HepG2 (cell line): ENCODE measurements at regions not wholly inside any gene's neighbourhood (a gene's known extent, or its start where the extent isn't known, plus 50 kb on each side); places are given as distances from the start of the nearest gene placed in this dataset.

Source experiments
- ATAC-seq: fragments of 200-7000 bp; cut with Tn5 transposase; 3 replicates; pipeline ENCODE4 v1.9.1; 2020; ENCODE audit warnings: mild to moderate bottlenecking, moderate library complexity
- BruUV-seq: library from RNA; stranded (reverse); fragments of 400-500 nt; replicated peaks from 2 replicates; lab custom pipeline; 2021; lab: Mats Ljungman, UMichigan
- CTCF ChIA-PET: fragments of 300-600 bp; formaldehyde crosslinking; extraction: SDS; loops from one replicate; lab custom pipeline; 2021; ENCODE audit warnings: low total read pairs, inconsistent platforms, low intra/inter-chr PET ratio; lab: Yijun Ruan, JAX
- POLR2A ChIA-PET: fragments of 350-600 bp; sonication (Branson Sonifier 250); formaldehyde crosslinking; loops from one replicate; lab custom pipeline; 2020; ENCODE audit warnings: antibody characterized with exemption, inconsistent platforms; lab: Yijun Ruan, JAX
- DNase-seq: peaks from one replicate; pipeline ENCODE4 v3.0.0-alpha.2; 2015; ENCODE audit warnings: low spot score
- FAIRE-seq: peaks from 3 replicates; lab custom pipeline; 2011; peaks lifted over from hg19 to GRCh38; lab: Jason Lieb, UNC
- H2AFZ ChIP-seq: one replicate; pipeline ENCODE4 v1.6.1; 2011; ENCODE audit warnings: low read length, inconsistent platforms
- H3K27ac ChIP-seq: fragments of 300-600 bp; 3 replicates; pipeline ENCODE4 v1.8.0; 2011; ENCODE audit warnings: mixed run types, mild to moderate bottlenecking, mixed read lengths, low read length, inconsistent platforms; ENCODE audit not compliant: insufficient read depth; ENCODE audit errors: extremely low read length
- H3K27me3 ChIP-seq, 2 experiments: fragments of 200-600 bp in 1 of 2; 2 replicates in 1 of 2; 3 replicates in 1 of 2; pipeline versions ENCODE4 v1.6.0 to v1.8.0; 2011; ENCODE audit warnings: low read length in 2 of 2, mild to moderate bottlenecking in 2 of 2, moderate library complexity in 2 of 2, inconsistent platforms in 1 of 2; ENCODE audit not compliant: insufficient read depth in 2 of 2, control insufficient read depth in 1 of 2
- H3K36me3 ChIP-seq, 2 experiments: fragments of 200-600 bp in 1 of 2; replicated peaks in 1 of 2; 2 replicates in 1 of 2; 3 replicates in 1 of 2; pipeline versions ENCODE4 v1.5.1 to v1.8.0; 2011; ENCODE audit warnings: low read length in 2 of 2, inconsistent platforms in 1 of 2; ENCODE audit not compliant: insufficient read depth in 2 of 2, control insufficient read depth in 1 of 2
- H3K4me1 ChIP-seq: 2 replicates; pipeline ENCODE4 v1.5.1; 2012; ENCODE audit warnings: low read length, inconsistent platforms; ENCODE audit not compliant: insufficient read depth
- H3K4me2 ChIP-seq: 2 replicates; pipeline ENCODE4 v1.6.0; 2011; ENCODE audit warnings: low read depth, low read length, inconsistent platforms
- H3K4me3 ChIP-seq, 3 experiments: fragments of 200-600 bp in 1 of 3; sonication (generic), shearing (Covaris generic) in 1 of 3; replicated peaks in 1 of 3; 2 replicates each; pipeline ENCODE4 v1.5.1; 2011 to 2016; ENCODE audit warnings: low read length in 3 of 3, inconsistent platforms in 2 of 3, low read depth in 2 of 3, mild to moderate bottlenecking in 2 of 3, control low read depth in 1 of 3, mixed read lengths in 1 of 3; ENCODE audit not compliant: insufficient read depth in 1 of 3
- H3K79me2 ChIP-seq: one replicate; pipeline ENCODE4 v1.6.1; 2011; ENCODE audit warnings: low read length, inconsistent platforms; ENCODE audit not compliant: insufficient read depth
- H3K9ac ChIP-seq: 2 replicates; pipeline ENCODE4 v1.6.0; 2011; ENCODE audit warnings: mild to moderate bottlenecking, low read depth, low read length, inconsistent platforms; ENCODE audit not compliant: insufficient read depth
- H3K9me3 ChIP-seq: 2 replicates; pipeline ENCODE4 v1.5.1; 2012; ENCODE audit warnings: mild to moderate bottlenecking, low read length
- H4K20me1 ChIP-seq: 2 replicates; pipeline ENCODE4 v1.6.0; 2011; ENCODE audit warnings: inconsistent platforms, mild to moderate bottlenecking, low read length, moderate library complexity; ENCODE audit not compliant: insufficient read depth
- BRD4 ChIP-seq: sonication (generic); formaldehyde crosslinking; IDR thresholded peaks from 2 replicates; pipeline ENCODE4 v1.4.0; 2020; ENCODE audit warnings: missing genetic modification reagents
- FOSL1 ChIP-seq: sonication (generic); formaldehyde crosslinking; IDR thresholded peaks from 2 replicates; pipeline ENCODE4 v1.9.0; 2021; ENCODE audit warnings: missing genetic modification reagents, borderline replicate concordance
- FUBP1 ChIP-seq: sonication (generic); formaldehyde crosslinking; IDR thresholded peaks from 2 replicates; pipeline ENCODE4 v1.5.1; 2020; ENCODE audit warnings: missing genetic modification reagents, mild to moderate bottlenecking, borderline replicate concordance
- HNRNPK ChIP-seq: fragments of 200-400 bp; formaldehyde crosslinking; IDR thresholded peaks from 2 replicates; pipeline ENCODE4 v1.6.1; 2018; ENCODE audit warnings: low read length, low read depth, moderate library complexity, mild to moderate bottlenecking; ENCODE audit not compliant: poor library complexity, severe bottlenecking
- NFYC ChIP-seq: IDR thresholded peaks from 2 replicates; pipeline ENCODE4 v1.6.1; 2016; ENCODE audit warnings: missing genetic modification reagents, missing compliant biosample characterization
- SALL2 ChIP-seq: sonication (generic); formaldehyde crosslinking; IDR thresholded peaks from 2 replicates; pipeline ENCODE4 v1.8.1; 2023; ENCODE audit warnings: mild to moderate bottlenecking, missing genetic modification reagents, inconsistent platforms
- SRY ChIP-seq: sonication (generic); formaldehyde crosslinking; IDR thresholded peaks from 2 replicates; pipeline ENCODE4 v1.8.0; 2022; ENCODE audit warnings: mild to moderate bottlenecking, missing genetic modification reagents
- ZNF224 ChIP-seq: sonication (generic); formaldehyde crosslinking; IDR thresholded peaks from 2 replicates; pipeline ENCODE4 v1.5.0; 2020; ENCODE audit warnings: mild to moderate bottlenecking, missing genetic modification reagents
- ZNF564 ChIP-seq: sonication (generic); formaldehyde crosslinking; IDR thresholded peaks from 2 replicates; pipeline ENCODE4 v1.8.1; 2023; ENCODE audit warnings: mild to moderate bottlenecking, missing genetic modification reagents
- ZNF766 ChIP-seq: sonication (generic); formaldehyde crosslinking; IDR thresholded peaks from 2 replicates; pipeline ENCODE4 v1.5.0; 2020; ENCODE audit warnings: missing genetic modification reagents, borderline replicate concordance
- WGBS: methylation state at CpG from one replicate; pipeline ENCODE4 v1.1.6; 2017; ENCODE audit warnings: low lambda C conversion rate; 5-methylcytosine and 5-hydroxymethylcytosine counted together
- in situ Hi-C: cut with HindIII; loops from 2 replicates; pipeline ENCODE4 v1.10.0; 2017; ENCODE audit warnings: low pct_unique_long_range_greater_than_20kb; ENCODE audit not compliant: extremely low pct_ligation_motif_present
- intact Hi-C: fragments of 100-400 bp; cut with micrococcal nuclease; formaldehyde crosslinking; loops from one replicate; pipeline ENCODE4 v1.10.0; 2022; ENCODE audit not compliant: unreplicated experiment
- TF ChIP-seq, protein P1 (sequence below): sonication (generic); formaldehyde crosslinking; IDR thresholded peaks from 2 replicates; pipeline ENCODE4 v1.9.0; 2022; ENCODE audit warnings: low read depth, missing genetic modification reagents
- TF ChIP-seq, protein P2 (sequence below): sonication (generic); formaldehyde crosslinking; IDR thresholded peaks from 2 replicates; pipeline ENCODE4 v1.4.0; 2020; ENCODE audit warnings: missing genetic modification reagents, borderline replicate concordance
- TF ChIP-seq, protein P3 (sequence below): sonication (generic); formaldehyde crosslinking; conservative IDR thresholded peaks from 2 replicates; pipeline ENCODE4 v1.4.0; 2020; ENCODE audit warnings: missing genetic modification reagents
- TF ChIP-seq, protein P4 (sequence below): sonication (generic); formaldehyde crosslinking; IDR thresholded peaks from 2 replicates; pipeline ENCODE4 v1.5.0; 2020; ENCODE audit warnings: mild to moderate bottlenecking, missing genetic modification reagents, borderline replicate concordance

GRCh38 chr11:128326791-128327190, 260.6 kb downstream of the ETS1 start:
- Histone ChIP-seq H3K9me3 (no peaks in the 10 kb centered on the region), H3K4me3 (no peak overlapping the region), H3K79me2 (no peaks in the 10 kb centered on the region), H3K27ac (no peak overlapping the region), H3K27me3 (peaks cover 1 to 15% of the 10 kb centered on the region in 2 experiments; a peak in 4 of 5 replicates), H3K9ac (no peak overlapping the region), H2AFZ (no peak overlapping the region), H4K20me1 (no peaks in the 10 kb centered on the region), H3K4me1 (no peaks in the 10 kb centered on the region), H3K36me3 (no peaks in the 10 kb centered on the region), H3K4me2 (no peak overlapping the region)
- FAIRE-seq, result no peak
- intact Hi-C loops (no loop called here), in situ Hi-C loops (no loop called here)
- ChIA-PET POLR2A (interaction anchor here (1.1 kb wide), 1 partner anchor 8 kb away, joined by 3 read pairs; no protein-coding TSS in a partner anchor), CTCF (no interaction called here)
- DNase-seq, result no peak
- no peak for ATAC-seq
- no TSS peak for BruUV-seq
- 2% methylated on average over 7 of the region's 7 CpGs for WGBS
- TF ChIP-seq ZNF766 (CRISPR knock-in tag), result no peak
- TF ChIP-seq ZNF224, result no peak
- TF ChIP-seq, protein P1, sequence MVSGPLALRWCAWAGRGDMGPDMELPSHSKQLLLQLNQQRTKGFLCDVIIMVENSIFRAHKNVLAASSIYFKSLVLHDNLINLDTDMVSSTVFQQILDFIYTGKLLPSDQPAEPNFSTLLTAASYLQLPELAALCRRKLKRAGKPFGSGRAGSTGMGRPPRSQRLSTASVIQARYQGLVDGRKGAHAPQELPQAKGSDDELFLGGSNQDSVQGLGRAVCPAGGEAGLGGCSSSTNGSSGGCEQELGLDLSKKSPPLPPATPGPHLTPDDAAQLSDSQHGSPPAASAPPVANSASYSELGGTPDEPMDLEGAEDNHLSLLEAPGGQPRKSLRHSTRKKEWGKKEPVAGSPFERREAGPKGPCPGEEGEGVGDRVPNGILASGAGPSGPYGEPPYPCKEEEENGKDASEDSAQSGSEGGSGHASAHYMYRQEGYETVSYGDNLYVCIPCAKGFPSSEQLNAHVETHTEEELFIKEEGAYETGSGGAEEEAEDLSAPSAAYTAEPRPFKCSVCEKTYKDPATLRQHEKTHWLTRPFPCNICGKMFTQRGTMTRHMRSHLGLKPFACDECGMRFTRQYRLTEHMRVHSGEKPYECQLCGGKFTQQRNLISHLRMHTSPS (CRISPR knock-in tag), result no peak
- TF ChIP-seq, protein P2, sequence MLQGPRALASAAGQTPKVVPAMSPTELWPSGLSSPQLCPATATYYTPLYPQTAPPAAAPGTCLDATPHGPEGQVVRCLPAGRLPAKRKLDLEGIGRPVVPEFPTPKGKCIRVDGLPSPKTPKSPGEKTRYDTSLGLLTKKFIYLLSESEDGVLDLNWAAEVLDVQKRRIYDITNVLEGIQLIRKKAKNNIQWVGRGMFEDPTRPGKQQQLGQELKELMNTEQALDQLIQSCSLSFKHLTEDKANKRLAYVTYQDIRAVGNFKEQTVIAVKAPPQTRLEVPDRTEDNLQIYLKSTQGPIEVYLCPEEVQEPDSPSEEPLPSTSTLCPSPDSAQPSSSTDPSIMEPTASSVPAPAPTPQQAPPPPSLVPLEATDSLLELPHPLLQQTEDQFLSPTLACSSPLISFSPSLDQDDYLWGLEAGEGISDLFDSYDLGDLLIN (CRISPR knock-in tag), result no peak
- TF ChIP-seq NFYC (CRISPR knock-in tag), result no peak
- TF ChIP-seq, protein P3, sequence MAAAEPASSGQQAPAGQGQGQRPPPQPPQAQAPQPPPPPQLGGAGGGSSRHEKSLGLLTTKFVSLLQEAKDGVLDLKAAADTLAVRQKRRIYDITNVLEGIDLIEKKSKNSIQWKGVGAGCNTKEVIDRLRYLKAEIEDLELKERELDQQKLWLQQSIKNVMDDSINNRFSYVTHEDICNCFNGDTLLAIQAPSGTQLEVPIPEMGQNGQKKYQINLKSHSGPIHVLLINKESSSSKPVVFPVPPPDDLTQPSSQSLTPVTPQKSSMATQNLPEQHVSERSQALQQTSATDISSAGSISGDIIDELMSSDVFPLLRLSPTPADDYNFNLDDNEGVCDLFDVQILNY, result no peak
- no peak for TF ChIP-seq SALL2 (CRISPR knock-in tag)
- TF ChIP-seq, protein P4, sequence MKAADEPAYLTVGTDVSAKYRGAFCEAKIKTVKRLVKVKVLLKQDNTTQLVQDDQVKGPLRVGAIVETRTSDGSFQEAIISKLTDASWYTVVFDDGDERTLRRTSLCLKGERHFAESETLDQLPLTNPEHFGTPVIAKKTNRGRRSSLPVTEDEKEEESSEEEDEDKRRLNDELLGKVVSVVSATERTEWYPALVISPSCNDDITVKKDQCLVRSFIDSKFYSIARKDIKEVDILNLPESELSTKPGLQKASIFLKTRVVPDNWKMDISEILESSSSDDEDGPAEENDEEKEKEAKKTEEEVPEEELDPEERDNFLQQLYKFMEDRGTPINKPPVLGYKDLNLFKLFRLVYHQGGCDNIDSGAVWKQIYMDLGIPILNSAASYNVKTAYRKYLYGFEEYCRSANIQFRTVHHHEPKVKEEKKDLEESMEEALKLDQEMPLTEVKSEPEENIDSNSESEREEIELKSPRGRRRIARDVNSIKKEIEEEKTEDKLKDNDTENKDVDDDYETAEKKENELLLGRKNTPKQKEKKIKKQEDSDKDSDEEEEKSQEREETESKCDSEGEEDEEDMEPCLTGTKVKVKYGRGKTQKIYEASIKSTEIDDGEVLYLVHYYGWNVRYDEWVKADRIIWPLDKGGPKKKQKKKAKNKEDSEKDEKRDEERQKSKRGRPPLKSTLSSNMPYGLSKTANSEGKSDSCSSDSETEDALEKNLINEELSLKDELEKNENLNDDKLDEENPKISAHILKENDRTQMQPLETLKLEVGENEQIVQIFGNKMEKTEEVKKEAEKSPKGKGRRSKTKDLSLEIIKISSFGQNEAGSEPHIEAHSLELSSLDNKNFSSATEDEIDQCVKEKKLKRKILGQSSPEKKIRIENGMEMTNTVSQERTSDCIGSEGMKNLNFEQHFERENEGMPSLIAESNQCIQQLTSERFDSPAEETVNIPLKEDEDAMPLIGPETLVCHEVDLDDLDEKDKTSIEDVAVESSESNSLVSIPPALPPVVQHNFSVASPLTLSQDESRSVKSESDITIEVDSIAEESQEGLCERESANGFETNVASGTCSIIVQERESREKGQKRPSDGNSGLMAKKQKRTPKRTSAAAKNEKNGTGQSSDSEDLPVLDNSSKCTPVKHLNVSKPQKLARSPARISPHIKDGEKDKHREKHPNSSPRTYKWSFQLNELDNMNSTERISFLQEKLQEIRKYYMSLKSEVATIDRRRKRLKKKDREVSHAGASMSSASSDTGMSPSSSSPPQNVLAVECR, result no peak
- TF ChIP-seq FOSL1 (CRISPR knock-in tag), result no peak
- no peak for TF ChIP-seq SRY (CRISPR knock-in tag)
- no peak for TF ChIP-seq FUBP1 (CRISPR knock-in tag)
- TF ChIP-seq ZNF564 (CRISPR knock-in tag), result no peak
- no peak for TF ChIP-seq HNRNPK
- TF ChIP-seq BRD4 (CRISPR knock-in tag), result no peak
